ENCODE measurements at regions not wholly inside any gene's neighbourhood (a gene's known extent, or its start where the extent isn't known, plus 50 kb on each side); places are given as distances from the start of the nearest gene placed in this dataset.

DNA sequence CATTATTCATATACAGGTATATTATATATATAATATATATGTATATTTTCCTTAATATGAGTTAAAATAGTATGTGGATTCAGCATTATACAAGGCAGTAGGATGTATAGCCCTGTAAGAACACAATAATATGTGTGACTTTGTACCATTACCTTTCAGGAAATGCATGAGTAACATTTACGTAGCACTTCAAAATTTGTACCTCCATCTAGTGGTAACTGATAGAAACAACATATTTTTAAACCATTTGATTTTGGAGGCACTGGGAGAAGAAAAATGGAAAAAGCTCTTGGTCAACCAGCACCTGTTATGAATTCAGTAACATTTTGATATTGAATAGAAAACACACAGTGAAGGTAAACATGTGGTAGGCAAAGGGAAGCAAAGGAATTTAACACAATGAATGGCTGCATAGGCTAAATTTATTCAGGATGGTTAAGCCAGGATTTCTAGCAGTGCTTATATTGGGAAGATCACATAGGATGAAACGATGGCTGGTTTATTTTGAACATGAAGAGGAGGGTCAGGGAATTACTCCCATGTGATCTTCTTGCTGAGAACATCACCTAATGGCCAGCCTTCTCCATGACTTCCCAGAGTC is 565.5 kb downstream of the CCDC85A start:
- whole genome bisulfite sequencing, 2 experiments (ENCODE audit: extremely low coverage in 1 of 2, insufficient coverage in 1 of 2, insufficient read length in 1 of 2, insufficient replicate concordance in 2 of 2, low coverage in 1 of 2, low lambda C conversion rate in 2 of 2, missing lambda C conversion rate in 1 of 2): 57% methylated on average over 2 of the region's 2 CpGs; no CpG with 5 or more reads in 1 of the 2 experiments
- no peak overlapping the region for H3K18ac ChIP-seq (ENCODE audit: extremely low read depth, low read length)
- H2AK5ac ChIP-seq (ENCODE audit: low read depth, low read length): no peak overlapping the region
- no peak overlapping the region for H3K9ac ChIP-seq (replicated peaks in 1 of 4; ENCODE audit: extremely low read depth in 1 of 4, low read depth in 3 of 4, low read length in 3 of 4)
- H3K27me3 ChIP-seq (replicated peaks in 1 of 4; ENCODE audit: control insufficient read depth in 3 of 4, extremely low read depth in 1 of 4, insufficient read depth in 3 of 4, low read length in 3 of 4): no peaks in the 10 kb centered on the region; a peak in 1 of 7 replicates
- H3K27ac ChIP-seq (ENCODE audit: low read depth, low read length): no peak overlapping the region
- H3K79me1 ChIP-seq (ENCODE audit: low read depth, low read length): no peaks in the 10 kb centered on the region
- CTCF ChIA-PET (ENCODE audit: partially characterized antibody): interaction anchor here (0.7 to 3.0 kb wide), 10 partner anchors 8 to 566 kb away, joined by 3 to 10 read pairs (median 4); partner anchors contain the start of gene CCDC85A
- H2BK5ac ChIP-seq (ENCODE audit: low read depth, low read length): no peak overlapping the region
- no peak overlapping the region for H4K8ac ChIP-seq (ENCODE audit: extremely low read depth, insufficient read depth, low read length)
- no peaks in the 10 kb centered on the region for H3K79me2 ChIP-seq (ENCODE audit: control insufficient read depth in 1 of 2, insufficient read depth in 2 of 2, low read length in 2 of 2)
- H4K5ac ChIP-seq (ENCODE audit: insufficient read length, low read depth, low read length): no peak overlapping the region
- H4K91ac ChIP-seq (replicated peaks; ENCODE audit: insufficient read length, low read length): no peak overlapping the region
- no peak overlapping the region for H3K4me2 ChIP-seq (ENCODE audit: insufficient read depth in 1 of 2, low read depth in 2 of 2, low read length in 2 of 2)
- peak; percentile 57 to 62 for TF ChIP-seq RAD21 (IDR thresholded peaks at IDR 0.05 in 1 of 2, conservative IDR thresholded peaks at IDR 0.05 in 1 of 2; ENCODE audit: low read depth in 2 of 2, low read length in 2 of 2)
- TF ChIP-seq, protein P1, sequence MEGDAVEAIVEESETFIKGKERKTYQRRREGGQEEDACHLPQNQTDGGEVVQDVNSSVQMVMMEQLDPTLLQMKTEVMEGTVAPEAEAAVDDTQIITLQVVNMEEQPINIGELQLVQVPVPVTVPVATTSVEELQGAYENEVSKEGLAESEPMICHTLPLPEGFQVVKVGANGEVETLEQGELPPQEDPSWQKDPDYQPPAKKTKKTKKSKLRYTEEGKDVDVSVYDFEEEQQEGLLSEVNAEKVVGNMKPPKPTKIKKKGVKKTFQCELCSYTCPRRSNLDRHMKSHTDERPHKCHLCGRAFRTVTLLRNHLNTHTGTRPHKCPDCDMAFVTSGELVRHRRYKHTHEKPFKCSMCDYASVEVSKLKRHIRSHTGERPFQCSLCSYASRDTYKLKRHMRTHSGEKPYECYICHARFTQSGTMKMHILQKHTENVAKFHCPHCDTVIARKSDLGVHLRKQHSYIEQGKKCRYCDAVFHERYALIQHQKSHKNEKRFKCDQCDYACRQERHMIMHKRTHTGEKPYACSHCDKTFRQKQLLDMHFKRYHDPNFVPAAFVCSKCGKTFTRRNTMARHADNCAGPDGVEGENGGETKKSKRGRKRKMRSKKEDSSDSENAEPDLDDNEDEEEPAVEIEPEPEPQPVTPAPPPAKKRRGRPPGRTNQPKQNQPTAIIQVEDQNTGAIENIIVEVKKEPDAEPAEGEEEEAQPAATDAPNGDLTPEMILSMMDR (IDR thresholded peaks at IDR 0.05; ENCODE audit: control extremely low read depth in 1 of 3, insufficient read depth in 1 of 3, low read depth in 1 of 3, low read length in 3 of 3): peak in 1 of 3 experiments; percentile 44; a peak in 2 of 4 replicates
- TF ChIP-seq SP4 (IDR thresholded peaks at IDR 0.05; ENCODE audit: low read length): no peak
- no peak for FAIRE-seq
- no peaks in the 10 kb centered on the region for H3K4me1 ChIP-seq (replicated peaks in 1 of 4; ENCODE audit: control insufficient read depth in 3 of 4, insufficient read depth in 4 of 4, low read length in 3 of 4)
- no peak overlapping the region for H2BK20ac ChIP-seq (ENCODE audit: low read length)
- no peak overlapping the region for H3K4ac ChIP-seq (replicated peaks; ENCODE audit: insufficient read length, low read depth, low read length)
- POLR2A ChIA-PET (ENCODE audit: partially characterized antibody): no interaction called here
- no peak overlapping the region for H3K56ac ChIP-seq (replicated peaks; ENCODE audit: insufficient read length, low read depth, low read length)
- H3K23ac ChIP-seq (ENCODE audit: insufficient read length): no peak overlapping the region
- H2AFZ ChIP-seq (ENCODE audit: low read length): no peak overlapping the region
- no peaks in the 10 kb centered on the region for H4K20me1 ChIP-seq (replicated peaks in 1 of 2; ENCODE audit: control insufficient read depth in 1 of 2, insufficient read depth in 2 of 2, low read length in 2 of 2)
- H2BK12ac ChIP-seq (ENCODE audit: low read depth, low read length): no peak overlapping the region
- no peak overlapping the region for H2BK120ac ChIP-seq (replicated peaks; ENCODE audit: low read depth, low read length)
- H3K14ac ChIP-seq (ENCODE audit: insufficient read length): no peak overlapping the region
- no peak overlapping the region for H3K4me3 ChIP-seq (ENCODE audit: extremely low read depth in 1 of 4, insufficient read depth in 2 of 4, low read depth in 3 of 4, low read length in 4 of 4)
- no peak overlapping the region for H2BK15ac ChIP-seq (ENCODE audit: low read length)
- H3K36me3 ChIP-seq (ENCODE audit: control insufficient read depth in 2 of 4, insufficient read depth in 4 of 4, low read length in 3 of 4): no peaks in the 10 kb centered on the region
- H3K9me3 ChIP-seq (ENCODE audit: insufficient read depth in 2 of 2, low read depth in 1 of 2, low read length in 1 of 2): no peaks in the 10 kb centered on the region
- no peak for DNase-seq (ENCODE audit: low read depth in 1 of 2, low spot score in 2 of 2)
- H3K23me2 ChIP-seq (ENCODE audit: low read depth, low read length): no peaks in the 10 kb centered on the region; the same call in 1 of the 2 replicates

Measured in H1 (cell line).